NCI-H1417 (cell line): ENCODE measurements at regions not wholly inside any gene's neighbourhood (a gene's known extent, or its start where the extent isn't known, plus 50 kb on each side); places are given as distances from the start of the nearest gene placed in this dataset.
"Not testable (repeated sequence)": the region's sequence is repeated elsewhere in the genome, so short reads cannot be mapped to it uniquely, and the experiment has no call there.

Experiments
- DNase-seq, 3 experiments: peaks; one replicate each; lab custom pipeline; 2025; lab: John Stamatoyannopoulos, UW

- DNase-seq: peak in 2 of 3 experiments; percentile 1 to 44
Observed at GRCh38 chr9:7467186-7467585, 332.4 kb downstream of the DMAC1 start.

GRCh38 chr9:7461791-7462190 lies 337.8 kb downstream of the DMAC1 start:
- peak in 2 of 3 experiments; percentile 1 to 11 for DNase-seq

GRCh38 chr9:7456793-7457530 lies 342.6 kb downstream of the DMAC1 start:
- peak in 1 of 3 experiments; percentile 42 for DNase-seq

- DNase-seq: peak in 2 of 3 experiments; percentile 7 to 53
Observed at GRCh38 chr9:7456377-7456776, 343.2 kb downstream of the DMAC1 start.

GRCh38 chr9:7454624-7455023 lies 345.0 kb downstream of the DMAC1 start:
- no peak for DNase-seq

- DNase-seq: no peak
Observed at GRCh38 chr9:7452378-7452777, 347.2 kb downstream of the DMAC1 start.

GRCh38 chr9:7451062-7451461 lies 348.5 kb downstream of the DMAC1 start:
- DNase-seq: no peak

GRCh38 chr9:7443541-7443940 lies 356.0 kb downstream of the DMAC1 start:
- no peak for DNase-seq

- no peak for DNase-seq
Observed at GRCh38 chr9:7439355-7439995, 360.1 kb downstream of the DMAC1 start.

- DNase-seq: no peak
Observed at GRCh38 chr9:7436754-7437153, 362.8 kb downstream of the DMAC1 start.

- no peak for DNase-seq
Observed at GRCh38 chr9:7433508-7434292, 365.9 kb downstream of the DMAC1 start.

- no peak for DNase-seq
Observed at GRCh38 chr9:7432989-7433388, 366.6 kb downstream of the DMAC1 start.

- DNase-seq: not testable (repeated sequence)
Observed at GRCh38 chr9:7417397-7417796, 382.2 kb downstream of the DMAC1 start.

- DNase-seq: no peak
Observed at GRCh38 chr9:7415836-7416235, 383.7 kb downstream of the DMAC1 start.

GRCh38 chr9:7408845-7409244 lies 390.7 kb downstream of the DMAC1 start:
- DNase-seq: no peak

GRCh38 chr9:7407246-7407645 lies 392.3 kb downstream of the DMAC1 start:
- DNase-seq: no peak

GRCh38 chr9:7405924-7406604 lies 393.5 kb downstream of the DMAC1 start:
- DNase-seq: no peak

- DNase-seq: peak in 1 of 3 experiments; percentile 20
Observed at GRCh38 chr9:7403839-7404487, 395.6 kb downstream of the DMAC1 start.

- DNase-seq: no peak
Observed at GRCh38 chr9:7403028-7403389, 396.6 kb downstream of the DMAC1 start.

- peak in 1 of 3 experiments; percentile 35 for DNase-seq
Observed at GRCh38 chr9:7402334-7403027, 397.1 kb downstream of the DMAC1 start.

- no peak for DNase-seq
Observed at GRCh38 chr9:7401116-7401515, 398.5 kb downstream of the DMAC1 start.
